Activated CD4-positive, alpha-beta T cell treated with anti-CD3 and anti-CD28 coated beads, Interleukin-2, amount 50 U/mL, for 1 hour (primary cell): ENCODE measurements at regions not wholly inside any gene's neighbourhood (a gene's known extent, or its start where the extent isn't known, plus 50 kb on each side); places are given as distances from the start of the nearest gene placed in this dataset.

Experiments used
- DNase-seq: peaks from one replicate; pipeline ENCODE4 v3.0.0-alpha.2; 2020

DNA sequence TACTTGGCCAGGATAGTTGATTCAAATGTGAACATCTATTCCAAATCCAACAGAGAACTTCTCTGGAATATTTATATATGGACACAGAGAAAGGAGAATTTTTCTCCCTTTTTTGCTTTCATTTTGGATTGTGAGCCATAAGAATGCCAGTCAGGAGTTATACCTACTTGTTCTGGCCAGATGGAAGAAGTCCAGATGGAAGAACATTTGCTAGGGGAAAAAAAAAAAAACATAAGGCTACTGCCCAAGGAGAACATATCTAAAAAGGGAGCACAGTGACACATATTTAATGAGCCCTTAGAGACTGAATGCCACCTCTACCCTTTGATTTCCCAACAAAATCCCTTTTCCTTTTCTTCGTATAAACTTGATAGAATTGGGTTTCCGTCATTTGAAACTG lies 61.7 kb upstream of the PPP2R2B start:
- no peak for DNase-seq

DNA sequence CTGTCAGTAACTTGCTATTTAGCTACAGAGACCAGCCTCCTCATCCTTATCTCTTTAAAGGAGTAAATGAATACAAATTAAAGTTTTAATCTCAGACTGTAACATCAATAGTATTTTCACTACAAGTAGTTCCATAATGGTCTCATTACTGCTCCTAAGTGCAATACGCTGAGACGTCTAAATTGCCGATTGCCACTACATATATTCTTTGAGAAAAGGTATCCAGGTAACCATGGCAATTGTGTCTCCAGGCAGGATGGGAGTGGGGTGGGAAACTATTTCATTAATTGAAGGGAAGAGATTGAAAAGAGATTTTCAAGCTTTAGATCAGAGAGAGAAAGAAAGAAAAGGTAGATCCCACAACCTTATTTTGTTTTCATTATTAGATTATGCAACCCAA lies 65.5 kb upstream of the PPP2R2B start:
- no peak for DNase-seq

DNA sequence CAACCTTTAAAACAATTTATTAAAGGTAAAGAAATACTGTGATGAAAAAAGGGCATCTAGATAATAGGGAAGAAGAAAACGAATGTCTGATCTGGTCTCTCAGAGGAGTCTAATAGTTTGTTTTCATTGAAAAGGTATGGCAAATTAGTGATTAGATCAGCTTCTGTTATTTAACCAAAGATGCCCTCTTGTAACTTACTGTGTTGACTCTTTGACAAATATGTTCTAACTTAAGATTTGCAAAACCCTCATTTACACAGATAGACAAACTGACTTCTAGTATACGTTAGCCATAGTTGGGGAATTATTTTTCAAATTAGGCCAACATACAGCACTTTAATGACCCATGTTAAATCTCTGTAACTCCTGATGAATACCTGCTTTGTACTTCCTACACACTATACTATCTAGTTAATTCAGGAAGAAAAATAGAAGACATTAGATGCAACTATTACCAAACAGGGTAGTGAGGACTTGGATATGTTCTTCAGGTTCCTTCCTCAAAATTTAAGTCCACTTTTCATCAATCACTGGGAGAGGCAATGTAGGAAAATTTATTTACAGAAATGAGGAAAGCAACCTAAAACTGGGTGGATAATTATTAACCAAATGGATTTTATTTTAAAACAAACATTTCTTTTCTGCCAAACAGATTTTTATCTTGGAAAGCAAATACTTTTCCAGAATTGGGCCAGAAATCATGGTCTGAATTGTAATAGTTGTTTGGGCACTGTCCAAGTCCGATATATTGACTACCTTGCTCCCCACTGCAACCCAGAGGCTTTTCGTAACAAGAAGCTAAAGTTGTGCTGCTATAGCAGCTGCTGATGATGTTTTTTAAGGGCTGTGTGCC lies 66.4 kb upstream of the PPP2R2B start:
- DNase-seq, result no peak

DNA sequence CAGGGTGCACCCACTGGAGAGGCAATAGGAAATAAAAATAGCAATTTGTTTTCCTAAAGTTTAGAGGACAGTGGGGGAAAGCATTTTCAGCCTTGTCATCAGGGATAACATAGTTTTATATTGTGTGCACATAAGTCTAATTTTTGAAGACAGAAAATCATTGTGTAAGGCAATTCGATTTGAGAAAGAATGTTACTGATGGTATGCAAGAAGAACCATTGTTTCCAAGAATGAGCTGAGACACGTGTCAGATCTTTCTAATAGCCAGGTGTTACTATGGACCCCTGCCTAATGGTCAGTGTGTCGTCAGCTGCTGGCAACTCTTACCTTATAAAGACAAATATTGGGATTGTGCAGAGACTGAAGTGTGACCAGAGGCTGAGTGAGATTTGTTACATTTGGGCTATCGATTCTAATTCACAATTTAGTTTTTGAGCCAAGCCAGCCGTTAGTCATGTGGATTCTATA lies 67.1 kb upstream of the PPP2R2B start:
- no peak for DNase-seq

DNA sequence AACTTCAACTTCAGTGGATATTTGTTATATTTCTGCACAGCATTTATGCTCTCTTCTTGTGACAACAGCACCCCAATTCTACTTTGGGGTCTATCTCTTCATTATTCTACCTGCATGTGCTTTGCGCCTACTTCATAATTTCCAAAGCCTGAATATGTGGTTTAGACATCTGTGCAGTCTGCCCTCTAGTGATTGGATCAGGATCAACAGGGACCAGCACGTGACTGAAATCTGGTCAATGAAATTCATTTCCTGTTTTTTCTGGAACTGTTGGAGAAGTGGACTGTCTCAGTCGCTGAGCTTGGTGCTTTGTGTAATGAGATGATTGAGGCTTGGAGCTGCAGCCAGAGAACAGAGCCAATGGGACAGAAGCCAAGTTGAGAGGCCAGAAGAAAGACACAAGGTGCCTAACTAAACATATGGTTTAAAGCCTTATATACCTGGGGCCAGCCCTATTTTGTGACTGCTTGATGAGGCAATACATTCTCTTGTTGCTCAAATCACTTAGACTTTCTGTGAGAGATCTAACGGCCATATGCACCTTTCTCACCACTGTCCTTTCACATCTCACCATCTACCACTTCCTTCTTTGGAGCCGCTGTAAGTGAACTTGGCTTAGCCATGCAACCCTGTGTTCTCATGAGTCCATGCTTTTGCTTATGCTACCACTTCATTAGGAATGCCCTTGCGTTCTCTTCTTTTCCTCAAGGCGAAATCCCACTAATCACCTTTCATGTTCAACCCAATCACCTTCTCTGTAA lies 68.8 kb upstream of the PPP2R2B start:
- DNase-seq, result no peak

DNA sequence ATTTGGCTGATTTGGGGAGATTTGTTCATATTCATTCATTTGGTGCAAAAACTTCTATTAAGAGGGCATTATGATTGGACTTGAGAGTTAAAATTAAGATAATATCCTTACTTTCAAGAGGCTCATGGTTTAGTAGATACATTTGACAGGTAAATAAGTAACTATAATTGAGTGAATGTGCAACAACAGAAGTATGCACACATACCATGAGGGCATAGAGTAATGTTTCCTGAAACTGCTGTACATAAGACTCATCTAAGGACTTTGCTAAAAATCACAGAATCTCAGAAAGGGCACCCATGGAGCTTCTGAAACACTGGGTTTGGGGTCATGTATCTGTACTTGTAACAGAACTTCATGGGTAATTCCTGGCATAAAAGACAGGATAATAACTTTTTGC lies 70.1 kb upstream of the PPP2R2B start:
- no peak for DNase-seq

DNA sequence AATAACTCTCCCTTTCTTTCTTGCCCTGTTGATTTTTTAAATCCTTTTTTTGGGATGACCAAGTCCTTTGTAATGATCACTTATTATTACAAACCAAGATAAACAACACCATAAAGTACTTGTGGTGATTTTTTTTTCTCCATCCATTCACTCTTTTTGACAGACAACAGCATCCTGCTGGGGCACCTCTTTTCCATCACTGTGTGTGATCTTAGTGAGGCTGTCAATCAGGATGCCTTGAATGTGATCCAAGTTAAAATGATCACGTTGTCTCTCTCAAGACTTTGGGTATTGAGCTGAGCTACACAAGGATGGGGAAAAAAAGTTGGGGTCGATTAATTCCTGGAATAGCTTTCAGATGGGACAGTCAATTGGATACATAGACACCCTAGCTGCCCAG lies 73.6 kb upstream of the PPP2R2B start:
- no peak for DNase-seq

DNA sequence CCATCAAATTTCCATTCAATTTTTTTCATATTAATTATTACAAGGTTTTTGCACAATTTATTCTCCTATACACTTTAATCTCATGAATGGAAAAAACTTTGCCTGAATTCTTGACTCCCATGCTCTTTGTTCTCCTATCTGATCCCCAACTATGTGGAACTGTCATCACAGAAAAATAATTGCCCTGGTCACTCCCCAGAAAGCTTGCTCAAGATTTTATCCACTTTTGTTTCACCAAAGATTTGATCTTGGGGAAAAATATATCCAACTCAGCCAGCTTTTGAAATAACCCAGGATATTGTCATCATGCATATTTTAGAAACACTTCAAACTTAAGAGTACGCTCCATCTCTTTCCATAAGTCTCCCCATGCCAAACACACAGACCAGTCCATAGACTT lies 77.7 kb upstream of the PPP2R2B start:
- no peak for DNase-seq

DNA sequence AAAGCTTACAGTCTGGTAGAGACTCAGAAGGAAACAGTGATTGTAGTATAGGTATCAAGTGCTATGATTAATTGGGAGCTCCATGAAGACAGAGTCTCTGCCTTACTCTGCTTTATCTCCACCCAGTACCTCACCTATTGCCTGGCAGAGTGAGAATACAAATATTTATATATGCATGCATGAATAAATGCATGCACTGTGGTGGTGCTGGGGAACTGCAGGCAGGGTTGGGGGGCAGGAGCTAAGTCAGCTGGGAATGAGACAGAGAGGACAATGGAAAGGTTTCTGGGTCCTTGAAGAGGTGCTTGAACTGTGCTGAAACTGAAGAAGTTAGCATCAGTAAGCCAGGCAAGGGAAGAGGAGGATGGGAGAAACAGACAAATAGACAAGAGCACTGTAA lies 80.8 kb upstream of the PPP2R2B start:
- DNase-seq, result no peak

DNA sequence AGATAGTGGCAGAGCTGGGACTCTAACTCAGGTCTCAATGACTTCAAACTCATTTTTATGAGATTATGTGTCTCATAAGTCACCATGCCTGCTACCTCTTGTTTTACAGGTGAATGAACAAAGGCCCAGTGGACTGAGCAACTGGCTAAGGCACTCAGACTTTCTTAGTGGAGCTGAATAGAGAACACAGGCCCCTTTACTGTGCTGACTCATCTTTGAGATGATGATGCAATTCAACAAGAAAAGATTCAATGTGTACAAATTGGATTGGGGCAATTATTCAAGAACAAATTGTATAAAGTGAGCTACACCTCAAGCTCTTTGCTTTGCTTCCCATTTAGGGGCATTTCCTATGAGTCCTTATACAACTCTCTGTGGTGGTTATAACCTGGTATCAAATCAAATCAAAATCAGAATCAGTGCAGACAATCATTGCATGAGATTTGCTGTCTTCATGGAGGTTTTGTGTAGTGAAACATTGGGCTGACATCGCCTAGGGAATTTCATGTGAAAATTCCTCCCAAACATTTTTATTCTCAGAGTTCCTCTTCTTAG lies 84.3 kb upstream of the PPP2R2B start:
- no peak for DNase-seq

DNA sequence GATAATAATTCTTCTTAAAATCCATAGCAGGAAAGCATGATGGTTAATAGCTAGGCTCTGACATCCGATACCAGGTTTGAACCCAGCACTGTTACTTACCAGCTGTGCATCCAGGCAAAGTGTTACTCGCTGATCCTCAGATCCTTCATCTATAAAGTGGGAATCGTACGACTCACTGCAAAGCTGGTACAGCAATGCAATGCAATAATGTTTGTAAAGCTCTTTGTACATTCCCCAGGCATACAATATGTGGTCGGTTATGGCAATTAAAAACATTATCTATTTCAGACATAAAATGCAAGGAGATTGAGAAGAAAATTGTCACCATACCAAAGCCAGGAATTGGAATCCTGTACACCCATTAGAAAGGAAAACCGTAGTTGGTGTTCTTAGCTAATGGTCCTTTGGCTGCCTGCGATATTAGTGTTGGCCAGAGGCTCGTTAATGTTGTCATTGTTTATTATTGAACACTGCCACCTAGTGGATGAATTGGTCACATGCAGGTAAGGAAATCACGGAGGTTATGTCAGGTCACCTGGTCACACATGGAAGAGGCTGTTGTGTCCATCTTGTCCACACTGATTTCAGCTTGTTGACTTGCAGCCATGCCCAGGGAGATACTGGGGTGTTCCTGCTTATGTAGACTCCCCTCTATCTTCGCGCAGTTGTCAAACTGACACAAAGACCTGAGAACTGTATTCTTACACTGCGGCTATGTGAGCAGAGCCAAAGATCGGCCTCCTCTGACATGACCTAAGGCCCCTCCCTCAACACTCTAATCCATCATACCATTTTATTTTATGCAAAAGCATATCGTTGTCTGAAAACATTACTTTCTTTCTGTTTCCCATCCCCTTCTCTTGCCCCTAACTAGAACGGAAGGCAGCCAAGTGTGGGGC lies 87.5 kb upstream of the PPP2R2B start:
- DNase-seq, result peak; percentile 32

DNA sequence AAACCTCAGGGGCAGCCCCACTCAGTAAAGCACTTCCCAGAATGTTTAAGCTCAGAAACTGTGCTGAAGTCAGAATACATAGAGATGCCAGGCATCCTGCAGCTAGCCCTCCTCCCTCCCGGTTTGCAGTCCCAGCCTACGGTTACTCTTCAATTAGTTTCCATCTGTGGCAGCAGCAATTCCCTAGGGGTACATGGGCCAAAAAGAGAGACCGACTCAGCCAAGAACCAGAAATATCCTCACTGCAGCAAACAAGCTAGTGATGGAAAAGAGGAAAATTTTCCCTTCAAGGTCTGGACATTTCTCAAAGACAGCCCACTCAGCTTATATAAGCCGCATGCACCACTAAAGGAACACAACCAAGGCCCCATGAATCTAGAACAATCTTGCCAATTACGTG lies 89.1 kb upstream of the PPP2R2B start:
- DNase-seq, result no peak

DNA sequence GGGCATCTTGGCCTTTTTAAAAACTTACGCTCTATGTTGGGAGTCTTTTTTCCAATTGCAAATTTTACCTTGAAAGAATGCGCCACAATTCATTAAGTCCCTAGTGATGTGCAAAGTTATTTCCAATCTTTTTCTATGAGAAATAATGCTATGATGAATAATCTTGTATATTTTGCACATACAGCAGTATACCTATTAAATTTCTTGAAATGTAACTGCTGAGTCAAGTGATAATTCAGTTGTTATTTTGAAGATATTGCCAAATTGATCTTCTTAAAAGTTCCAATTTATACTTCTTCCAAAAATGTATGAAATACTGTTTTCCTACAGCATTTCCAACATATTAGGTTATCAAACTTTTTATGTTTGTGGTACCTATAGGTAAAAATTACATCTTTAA lies 92.8 kb upstream of the PPP2R2B start:
- no peak for DNase-seq

DNA sequence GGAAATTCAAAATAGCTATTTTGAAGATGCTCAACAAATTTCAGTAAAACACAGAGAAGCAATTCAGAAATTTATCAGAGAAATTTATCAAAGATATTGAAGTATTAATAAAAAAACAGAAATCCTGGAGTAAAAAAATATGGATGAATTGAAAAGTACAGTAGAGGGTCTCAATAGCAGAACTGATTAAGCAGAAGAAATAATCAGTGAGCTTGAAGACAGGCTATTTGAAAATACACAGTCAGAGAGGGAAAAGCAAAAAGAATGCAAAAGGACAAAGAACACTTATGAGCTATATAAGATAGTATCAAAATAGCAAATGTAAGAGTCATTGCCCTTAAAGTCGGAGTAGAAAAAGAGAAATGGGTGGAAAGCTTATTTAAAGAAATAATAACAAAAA lies 107.9 kb upstream of the PPP2R2B start:
- no peak for DNase-seq

DNA sequence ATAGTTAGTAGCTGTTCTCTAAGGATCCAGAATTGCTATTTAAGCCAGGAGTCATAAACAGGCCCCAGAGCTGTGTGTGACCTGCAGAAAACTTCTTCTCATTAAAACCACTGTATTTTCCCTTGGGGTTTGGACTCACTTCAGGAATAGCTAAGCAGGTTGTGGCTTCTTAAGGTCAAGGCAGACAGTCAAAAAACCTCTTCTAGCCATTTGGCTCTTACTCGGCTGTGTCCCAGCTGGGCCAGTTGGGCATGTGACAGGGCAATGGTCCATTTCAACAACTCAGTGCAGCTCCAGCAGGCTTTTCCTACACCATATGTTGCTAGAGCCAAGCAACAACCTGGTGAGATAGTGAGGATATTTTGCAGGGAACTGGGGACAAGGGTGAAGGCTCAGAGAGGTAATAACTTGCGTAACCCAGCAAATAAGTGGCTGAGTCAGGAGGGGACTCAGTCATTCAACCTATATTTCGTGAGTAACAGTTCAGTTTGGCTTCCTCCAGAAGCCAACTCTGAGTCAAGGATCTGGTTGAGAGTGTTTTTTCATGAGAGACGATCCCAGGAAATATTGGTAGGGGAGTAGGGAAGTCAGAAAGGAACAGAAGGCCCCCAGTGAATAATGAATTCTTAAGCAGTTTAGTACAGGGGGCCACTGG lies 115.4 kb upstream of the PPP2R2B start:
- DNase-seq, result no peak

DNA sequence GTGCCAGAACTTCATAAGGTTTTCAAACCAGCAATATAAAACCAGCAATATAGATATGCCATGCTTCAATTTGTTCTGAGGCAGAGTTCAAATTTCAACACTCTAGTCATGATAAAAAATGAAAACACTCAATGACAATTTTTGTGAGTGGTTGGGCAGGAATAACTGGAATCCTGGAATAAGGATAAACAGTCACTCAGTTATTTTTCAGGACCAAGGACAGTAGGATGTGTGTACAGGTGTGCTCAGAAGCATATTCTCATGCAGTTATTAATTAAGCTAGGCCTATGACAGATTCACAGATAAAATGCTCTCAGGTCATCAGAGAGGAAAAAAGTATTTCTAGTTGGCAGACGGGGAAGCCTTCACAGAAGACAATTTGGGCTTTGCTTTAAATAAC lies 117.3 kb upstream of the PPP2R2B start:
- no peak for DNase-seq

DNA sequence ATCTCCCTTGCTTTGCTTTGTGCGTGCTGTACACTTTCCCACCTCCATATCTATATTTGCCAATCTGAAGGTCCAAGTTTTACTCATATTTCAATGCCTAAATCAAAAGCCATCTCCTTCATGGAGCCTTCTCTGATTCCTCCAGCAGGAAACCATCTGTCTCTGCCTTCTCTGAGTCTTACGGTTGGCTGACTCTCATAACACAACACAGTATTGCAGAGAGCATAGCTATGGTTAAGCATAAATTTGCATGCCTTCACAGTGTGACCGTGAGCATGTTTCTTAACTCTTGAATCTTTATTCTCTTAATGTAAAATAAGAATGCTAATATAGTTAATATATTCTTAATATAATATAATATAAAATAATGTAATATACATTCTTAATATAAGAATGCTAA lies 136.8 kb upstream of the PPP2R2B start:
- no peak for DNase-seq

DNA sequence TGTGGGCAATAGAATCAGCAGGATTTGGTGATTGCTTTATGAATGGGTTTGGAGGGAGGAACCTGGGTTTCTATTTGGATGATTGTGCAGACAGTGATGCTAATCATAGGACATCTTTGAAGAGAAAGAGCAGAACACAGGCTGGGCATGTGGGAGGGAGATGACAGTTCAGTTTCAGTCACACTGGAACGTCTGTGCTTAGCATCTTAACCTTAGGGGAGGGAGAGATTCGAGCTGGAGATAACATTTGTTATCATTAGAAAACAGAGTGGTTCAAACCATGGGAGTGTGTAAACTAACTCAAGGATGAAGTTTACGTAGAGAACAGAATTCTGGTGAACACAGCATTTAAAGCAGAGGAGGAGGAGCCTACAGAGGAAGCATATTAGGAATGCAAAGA lies 138.6 kb upstream of the PPP2R2B start:
- DNase-seq, result no peak

DNA sequence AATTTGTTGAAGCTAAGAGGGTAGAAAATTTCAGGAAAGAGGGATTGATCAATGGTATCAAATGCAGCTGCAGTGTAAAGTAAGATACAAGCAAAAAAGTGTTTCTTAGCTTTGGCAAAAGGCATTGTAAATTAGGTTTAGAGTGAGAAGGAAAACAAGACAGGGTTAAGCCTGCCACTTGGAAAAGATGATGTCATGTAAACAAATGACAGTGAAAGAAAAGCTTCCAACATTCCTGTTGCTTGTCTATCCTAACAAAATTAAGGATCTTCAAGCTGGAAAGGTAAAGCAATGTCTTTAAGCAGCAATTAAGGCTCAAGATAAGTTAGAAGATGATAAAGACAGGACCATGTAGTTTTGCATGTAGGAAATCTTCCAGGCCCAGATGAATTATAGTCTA lies 139.1 kb upstream of the PPP2R2B start:
- no peak for DNase-seq

DNA sequence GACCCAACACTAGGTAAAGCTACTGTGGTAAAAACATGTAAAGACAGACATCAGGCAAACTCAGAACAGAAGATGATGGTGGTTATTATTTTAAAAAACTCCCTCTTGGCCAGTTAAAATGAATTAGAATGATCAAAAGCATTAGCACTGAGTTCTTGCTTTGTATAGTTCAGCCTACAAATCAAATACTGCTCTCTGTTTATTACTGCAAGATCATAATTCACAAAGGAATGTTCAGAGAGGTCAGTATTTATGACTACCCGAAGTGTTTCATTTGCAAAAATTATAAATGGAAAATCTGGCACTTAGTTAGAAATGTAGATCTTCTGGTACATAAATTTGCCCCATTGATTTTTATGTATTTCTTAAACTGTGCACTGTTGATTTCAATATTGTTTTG lies 140.3 kb upstream of the PPP2R2B start:
- no peak for DNase-seq

DNA sequence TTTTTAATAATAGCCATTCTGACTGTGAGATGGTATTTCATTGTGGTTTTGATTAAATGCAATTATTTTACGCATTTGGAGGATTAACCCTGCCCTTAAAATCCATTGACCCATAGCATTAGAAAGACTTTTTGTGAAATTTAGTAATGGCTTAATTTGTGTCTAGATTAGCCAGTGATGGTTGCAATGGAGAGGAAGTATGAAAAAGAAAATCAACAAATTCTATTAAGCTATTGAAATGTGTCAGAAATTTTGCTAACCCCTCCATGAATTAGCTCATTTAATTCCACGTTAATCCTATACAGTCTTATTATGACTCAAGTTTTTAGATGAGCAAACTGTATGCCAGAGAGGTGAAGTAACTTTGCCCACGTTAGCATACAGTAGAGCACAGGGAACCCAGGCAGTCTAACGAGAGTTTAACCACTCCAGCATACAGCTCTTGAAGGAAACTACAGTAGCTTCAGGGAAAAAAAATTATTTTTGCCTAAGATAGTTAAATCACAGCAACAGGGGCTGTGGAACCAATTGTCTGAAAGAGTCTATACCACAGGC lies 158.2 kb upstream of the PPP2R2B start:
- DNase-seq, result no peak
